ENCODE measurements at regions not wholly inside any gene's neighbourhood (a gene's known extent, or its start where the extent isn't known, plus 50 kb on each side); places are given as distances from the start of the nearest gene placed in this dataset.

- DNase-seq (ENCODE audit: low spot score): no peak
These were observed 95.9 kb downstream of the GLUL start for GRCh38 chr1:182295697-182296096.

DNA sequence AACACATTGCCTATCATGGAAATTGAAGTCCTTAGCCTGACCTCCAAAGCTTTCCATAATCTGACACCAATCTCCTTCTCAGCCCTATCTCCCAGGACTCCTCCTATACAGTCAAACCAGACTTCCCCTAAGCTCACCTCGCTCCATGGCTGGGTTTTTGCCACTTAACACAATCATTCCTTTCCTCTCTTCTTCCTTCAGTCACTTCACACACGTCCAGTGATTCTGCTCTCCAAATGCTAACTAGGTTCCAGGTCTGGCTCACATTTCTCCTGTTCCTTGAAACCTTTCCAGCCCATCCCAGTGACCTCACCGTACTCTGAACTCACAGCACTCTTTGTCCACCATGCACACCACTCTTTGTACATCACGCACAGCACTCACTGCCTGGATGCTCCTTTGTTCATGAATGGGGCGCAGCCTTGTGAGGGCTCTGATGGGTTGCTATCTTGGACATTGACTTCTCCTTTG lies 98.4 kb downstream of the GLUL start:
- DNase-seq (ENCODE audit: low spot score): no peak

DNA sequence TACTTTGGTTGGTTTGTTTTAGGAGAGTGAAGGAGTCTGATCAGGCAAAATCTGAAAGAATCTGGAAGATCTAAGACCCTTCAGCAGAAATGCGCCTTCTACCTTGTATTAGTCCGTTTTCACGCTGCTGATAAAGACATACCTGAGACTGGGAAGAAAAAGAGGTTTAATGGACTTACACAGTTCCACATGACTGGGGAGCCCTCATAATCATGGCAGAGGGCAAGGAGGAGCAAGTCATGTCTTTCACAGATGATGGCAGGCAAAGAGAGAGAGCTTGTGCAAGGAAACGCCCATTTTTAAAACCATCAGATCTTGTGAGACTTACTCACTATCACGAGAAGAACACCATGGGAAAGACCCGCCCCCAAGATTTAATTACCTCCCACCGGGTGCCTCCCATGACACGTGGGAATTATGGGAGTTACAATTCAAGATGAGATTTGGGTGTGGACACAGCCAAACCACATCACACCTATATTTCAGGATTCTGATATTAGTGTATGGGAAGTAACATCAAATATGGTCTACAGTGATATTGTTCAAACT lies 99.3 kb downstream of the GLUL start:
- DNase-seq (ENCODE audit: low spot score): no peak

DNA sequence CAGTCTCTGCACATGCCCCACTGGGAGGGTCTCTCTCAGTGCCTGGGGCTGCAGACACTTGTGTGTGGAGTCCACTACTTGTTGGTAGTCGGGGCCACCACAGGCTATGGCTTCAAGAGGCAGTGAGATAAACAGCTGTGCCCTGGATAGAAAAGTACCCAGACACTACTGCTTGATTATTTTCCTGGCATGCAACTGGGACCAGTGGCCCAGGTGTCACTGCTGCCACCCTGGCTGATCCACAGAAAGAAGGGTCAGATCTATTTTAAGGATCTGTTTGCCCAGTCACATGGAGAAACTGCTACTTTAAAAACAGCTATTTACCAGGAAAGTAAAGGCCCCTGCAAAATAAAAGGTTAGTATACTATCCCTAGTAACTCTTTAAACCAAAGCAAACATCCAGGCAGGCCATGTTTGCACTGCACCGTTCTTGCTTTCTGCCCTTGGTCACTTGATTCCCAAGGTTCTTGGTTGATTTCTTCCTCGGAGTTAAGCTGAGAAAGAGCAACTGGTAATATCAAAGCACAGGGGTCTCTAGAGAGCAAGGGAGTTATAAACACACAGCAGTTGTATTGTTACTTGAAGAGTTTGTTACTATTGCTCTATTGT lies 99.9 kb downstream of the GLUL start:
- DNase-seq (ENCODE audit: low spot score): no peak

DNA sequence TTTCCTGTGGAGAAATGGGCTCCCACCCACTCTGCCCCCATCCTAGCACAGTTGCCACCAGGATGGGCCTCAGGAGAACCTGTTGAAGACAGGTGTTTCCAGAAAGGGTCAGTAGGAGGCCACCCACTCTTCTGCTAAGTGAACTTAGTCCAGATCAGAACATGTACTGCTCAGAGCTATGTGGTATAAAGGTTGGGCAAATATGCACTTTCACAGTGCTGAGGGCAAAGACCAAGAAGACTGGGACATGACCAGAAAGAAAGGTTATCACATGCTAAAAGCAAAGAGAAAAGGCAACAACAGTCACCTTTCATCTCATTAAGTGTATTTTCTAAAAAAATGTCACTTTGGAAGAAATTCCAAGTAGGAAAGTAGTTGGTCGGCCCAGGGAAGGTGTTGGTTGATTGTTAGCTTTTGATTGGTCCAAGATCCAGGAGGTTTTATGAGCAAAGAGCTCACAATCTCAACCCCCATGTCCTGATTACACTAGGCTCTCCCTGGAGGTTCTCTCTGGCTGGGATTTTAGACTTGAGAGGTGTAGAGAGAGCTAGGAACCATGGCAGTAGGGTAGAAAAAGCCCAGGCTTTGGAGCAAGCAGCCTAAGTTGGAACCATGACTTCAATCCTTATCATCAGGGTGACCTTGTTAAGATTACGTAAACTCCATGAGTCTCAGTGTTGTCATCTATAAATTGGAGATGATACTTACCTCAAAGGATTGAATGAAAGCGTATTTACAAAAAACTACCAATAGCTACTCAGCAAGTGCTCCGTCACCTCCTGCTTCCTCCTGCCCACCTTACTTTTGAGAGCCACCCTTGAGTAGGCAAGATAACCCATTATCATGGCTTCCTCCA lies 102.6 kb downstream of the GLUL start:
- no peak for DNase-seq (ENCODE audit: low spot score)

- DNase-seq (ENCODE audit: low spot score): no peak
These were observed 104.8 kb downstream of the GLUL start for GRCh38 chr1:182286761-182287160.

DNA sequence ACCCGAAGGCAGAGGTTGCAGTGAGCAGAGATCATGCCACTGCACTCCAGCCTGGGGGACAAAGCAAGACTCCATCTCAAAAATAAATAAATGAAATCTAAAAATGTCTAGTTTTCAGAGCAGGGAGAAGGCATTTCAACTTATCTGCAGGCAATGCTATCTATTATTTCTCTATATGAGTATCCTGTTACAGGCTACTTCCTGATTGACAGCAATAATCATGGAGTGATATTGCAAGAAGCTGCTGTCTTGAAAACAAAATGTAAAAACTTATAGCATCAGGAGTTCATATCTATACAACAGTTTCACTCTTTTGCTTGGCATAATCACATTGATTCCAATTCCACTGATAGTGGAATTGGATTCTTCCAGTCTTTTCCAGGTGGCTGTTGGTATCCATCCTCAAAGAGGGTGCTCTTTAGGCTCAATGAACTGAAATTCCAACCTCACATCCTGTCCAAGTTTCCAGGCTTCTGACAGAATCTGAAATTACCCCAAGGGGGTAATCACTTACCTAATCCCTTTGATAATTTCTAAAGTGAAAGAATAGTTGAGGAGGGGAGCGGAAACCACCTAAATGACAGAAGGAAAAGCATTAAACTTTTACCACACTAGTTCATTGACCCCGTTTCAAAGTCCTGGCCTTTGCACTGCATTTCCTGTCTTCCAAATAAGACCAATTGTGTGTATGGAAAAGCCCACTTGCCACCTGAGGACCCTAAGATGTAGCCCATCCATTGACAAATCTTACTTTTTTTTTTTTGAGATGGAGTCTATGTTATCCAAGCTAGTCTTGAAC lies 107.6 kb downstream of the GLUL start:
- no peak for DNase-seq (ENCODE audit: low spot score)

DNA sequence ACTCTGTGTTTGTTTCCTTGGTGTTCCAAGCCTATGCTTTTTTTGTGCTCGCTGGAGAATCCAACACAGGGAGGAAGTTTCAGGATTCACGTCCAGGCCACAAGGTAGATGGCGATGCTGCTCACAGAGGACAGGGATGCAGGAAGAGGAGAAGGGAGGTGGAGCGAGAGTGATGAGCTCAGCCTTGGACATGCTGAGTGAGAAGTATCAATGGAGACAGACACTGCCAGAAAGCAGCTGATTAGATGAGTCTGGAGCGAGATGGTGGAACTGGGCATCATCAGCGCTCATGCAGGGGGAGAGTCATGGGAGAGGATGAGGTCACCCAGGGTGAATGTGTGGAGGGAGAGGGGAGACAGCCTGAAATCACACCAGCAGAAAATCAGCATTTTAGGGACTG lies 110.0 kb downstream of the GLUL start:
- no peak for DNase-seq (ENCODE audit: low spot score)

DNA sequence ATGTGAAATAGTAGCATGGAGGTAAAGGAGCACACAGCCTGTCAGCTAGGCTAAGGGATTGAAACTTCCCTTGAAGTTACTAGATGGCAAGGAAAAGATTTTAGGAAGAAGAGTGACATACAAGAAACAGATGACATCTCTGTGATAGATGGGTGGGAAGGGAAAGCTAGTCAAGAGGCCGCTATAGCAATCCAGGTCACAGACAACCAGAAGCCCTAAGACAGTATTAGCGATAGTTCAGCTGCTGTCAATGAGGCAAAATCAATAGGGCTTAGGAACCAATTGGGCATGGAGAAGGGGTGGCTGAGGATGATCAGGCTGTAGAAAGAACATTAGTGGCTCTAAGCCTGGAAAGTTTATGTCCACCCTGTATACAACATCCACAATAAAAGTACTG lies 111.1 kb downstream of the GLUL start:
- no peak for DNase-seq (ENCODE audit: low spot score)

GRCh38 chr1:182279724-182280503 lies 111.7 kb downstream of the GLUL start:
- DNase-seq (ENCODE audit: low spot score): no peak

DNA sequence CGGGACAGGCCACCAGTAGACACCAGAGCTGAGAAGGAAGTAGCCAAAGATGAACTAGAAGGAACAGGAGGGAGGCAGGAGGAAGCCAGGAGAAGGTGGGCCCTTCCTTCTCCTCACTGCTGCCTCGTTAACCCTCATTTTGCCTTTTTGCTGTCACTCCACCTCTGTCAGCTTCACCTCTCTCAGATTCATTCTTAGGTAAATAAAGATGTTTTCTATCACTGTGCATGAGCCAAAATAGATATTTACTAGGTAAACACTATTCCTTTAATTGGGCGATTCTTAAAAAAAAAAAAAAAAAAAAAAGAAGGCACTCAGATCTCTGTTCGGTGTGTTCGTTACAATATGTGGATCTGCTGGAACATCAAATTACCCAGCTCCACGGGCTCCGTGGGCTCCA lies 112.3 kb downstream of the GLUL start:
- no peak for DNase-seq (ENCODE audit: low spot score)

GRCh38 chr1:182278144-182279054 lies 113.2 kb downstream of the GLUL start:
- no peak for DNase-seq (ENCODE audit: low spot score)

DNA sequence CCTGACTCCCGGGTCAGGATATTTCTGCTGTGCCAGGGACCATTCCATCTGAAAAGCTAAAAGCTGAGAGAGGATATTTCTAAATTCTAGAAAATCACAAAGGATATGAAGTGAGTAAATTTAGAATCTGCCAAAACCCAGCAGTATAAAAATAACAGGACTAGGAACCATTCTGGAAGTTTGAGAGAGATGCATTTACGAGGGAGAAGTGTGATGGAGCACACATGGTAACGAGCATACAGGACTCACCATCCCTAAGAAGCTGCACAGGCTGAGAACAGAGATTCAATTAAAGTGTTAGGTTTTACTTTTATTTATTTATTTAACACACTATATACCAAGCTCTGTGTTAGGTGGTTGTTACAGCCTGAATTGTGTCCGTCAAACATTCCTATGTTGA lies 116.3 kb downstream of the GLUL start:
- no peak for DNase-seq (ENCODE audit: low spot score)

- DNase-seq (ENCODE audit: low spot score): no peak
These were observed 117.0 kb downstream of the GLUL start for GRCh38 chr1:182274618-182275017.

- no peak for DNase-seq (ENCODE audit: low spot score)
These were observed 120.9 kb downstream of the GLUL start for GRCh38 chr1:182270731-182271130.

DNA sequence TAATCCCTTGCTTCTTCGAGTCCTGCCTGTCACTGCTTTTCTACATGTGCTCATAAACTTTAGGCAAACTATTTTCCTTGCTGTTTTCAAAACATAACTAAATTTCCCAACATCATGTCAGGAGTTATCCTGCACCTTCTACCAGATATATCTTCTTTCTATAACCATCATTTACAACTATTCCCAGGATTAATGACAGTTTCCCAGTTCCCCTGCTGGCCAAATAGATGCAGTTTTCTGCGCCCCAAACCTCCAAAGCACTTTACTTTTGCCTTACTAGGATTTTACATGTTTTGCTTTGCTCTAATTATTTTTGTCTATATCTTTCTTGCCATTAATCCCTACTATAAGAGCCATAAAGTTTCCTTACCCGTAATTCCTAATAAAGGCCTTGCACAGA lies 122.5 kb downstream of the GLUL start:
- no peak for DNase-seq (ENCODE audit: low spot score)

- DNase-seq (ENCODE audit: low spot score): no peak
These were observed 122.9 kb downstream of the GLUL start for GRCh38 chr1:182268669-182269068.

DNA sequence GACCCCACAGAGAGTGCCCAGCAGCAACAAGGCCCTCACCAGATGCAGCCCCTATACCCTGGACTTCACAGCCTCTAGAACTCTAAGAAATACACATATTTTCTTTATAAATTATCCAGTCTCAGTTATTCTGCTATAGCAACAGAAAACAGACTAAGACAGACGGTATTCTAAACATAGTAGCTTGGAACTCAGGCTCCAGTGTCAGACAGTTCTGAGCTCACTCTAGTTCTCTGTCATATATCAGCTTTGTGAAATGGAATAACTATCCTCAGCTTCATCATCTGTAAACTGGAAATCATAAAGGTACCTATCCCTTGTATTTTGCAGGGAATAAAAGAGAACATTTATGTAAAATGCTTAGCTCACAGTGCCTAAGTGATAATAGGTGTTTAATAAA lies 127.4 kb downstream of the GLUL start:
- no peak for DNase-seq (ENCODE audit: low spot score)

DNA sequence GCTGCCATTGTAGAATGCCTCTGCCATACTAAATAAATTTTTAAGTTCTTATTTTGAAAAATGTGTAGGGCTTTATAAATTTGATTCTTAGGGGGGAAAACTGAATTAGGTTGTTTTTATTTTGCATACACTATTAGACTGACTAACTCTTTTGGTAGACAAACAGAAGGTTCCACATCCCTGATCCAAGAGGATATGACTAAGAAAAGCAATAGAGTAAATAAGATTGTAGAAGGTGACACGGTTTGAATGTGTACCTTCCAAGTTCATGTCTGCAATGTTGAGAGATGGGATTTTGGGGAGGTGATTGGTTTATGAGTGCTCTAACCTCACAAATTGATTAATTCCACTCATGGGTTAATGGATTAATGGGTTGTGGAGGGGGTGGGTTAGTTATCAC lies 127.9 kb downstream of the GLUL start:
- DNase-seq (ENCODE audit: low spot score): no peak

DNA sequence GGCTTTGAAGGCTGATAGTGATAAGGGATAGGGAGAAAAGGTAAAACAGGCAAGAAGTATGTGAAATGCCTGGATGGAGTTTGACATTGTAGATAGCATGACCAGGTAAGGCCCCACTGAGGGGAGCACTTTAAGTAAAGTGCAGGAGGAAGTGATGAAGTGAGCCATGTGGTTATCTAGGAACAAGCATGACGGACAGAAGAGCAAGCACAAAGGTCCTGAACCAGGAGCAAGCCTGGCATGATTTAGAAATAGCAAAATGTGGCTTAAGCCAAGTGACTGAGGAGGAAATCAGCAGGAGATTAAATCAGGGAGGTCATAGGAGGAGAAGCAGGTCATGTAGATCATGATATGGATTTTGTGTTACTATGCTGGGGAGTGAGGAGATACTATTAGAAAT lies 129.2 kb downstream of the GLUL start:
- no peak for DNase-seq (ENCODE audit: low spot score)
